ENCODE measurements at regions not wholly inside any gene's neighbourhood (a gene's known extent, or its start where the extent isn't known, plus 50 kb on each side); places are given as distances from the start of the nearest gene placed in this dataset.
"Not testable (repeated sequence)": the region's sequence is repeated elsewhere in the genome, so short reads cannot be mapped to it uniquely, and the experiment has no call there.

DNA sequence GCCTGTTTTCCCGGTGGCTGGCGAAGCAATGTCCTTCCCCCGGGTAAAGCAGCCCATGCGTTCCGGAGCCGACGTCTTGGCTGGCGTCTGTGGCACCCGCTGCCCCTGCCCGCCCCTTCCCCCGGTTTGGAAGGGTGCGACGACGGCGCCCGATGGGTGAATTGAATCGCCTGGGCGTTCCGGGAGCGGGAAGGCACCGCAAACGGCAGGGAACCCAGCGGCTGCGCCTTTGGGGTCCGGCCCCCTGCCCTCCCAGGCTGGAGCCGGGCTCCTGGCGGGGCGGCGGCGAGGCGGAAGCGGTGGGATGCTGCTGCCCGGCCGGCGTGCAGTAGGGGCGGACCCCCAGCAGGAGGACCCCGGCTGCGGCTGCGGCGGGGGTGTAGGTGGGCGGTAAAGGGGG is 123.6 kb upstream of the RHOU start:
- TF ChIP-seq CTCF (IDR thresholded peaks at IDR 0.05 in 4 of 5, conservative IDR thresholded peaks at IDR 0.05 in 1 of 5); POLR2A (IDR thresholded peaks at IDR 0.05): not testable (repeated sequence)
